Neural cell (in vitro differentiated cells): ENCODE measurements at regions not wholly inside any gene's neighbourhood (a gene's known extent, or its start where the extent isn't known, plus 50 kb on each side); places are given as distances from the start of the nearest gene placed in this dataset.

Source experiments
- EP300 ChIP-seq: fragments of 450-650 bp; conservative IDR thresholded peaks from 2 replicates; pipeline ENCODE4 v1.6.1; 2014; ENCODE audit warnings: antibody characterized with exemption, mild to moderate bottlenecking, moderate library complexity; ENCODE audit not compliant: poor library complexity, severe bottlenecking
- EZH2 ChIP-seq: fragments of 200-600, 300-800 bp; shearing (Covaris generic), sonication (generic); IDR thresholded peaks from 2 replicates; pipeline ENCODE4 v1.6.1; 2014; ENCODE audit warnings: antibody characterized with exemption, low read length, borderline replicate concordance, mild to moderate bottlenecking; ENCODE audit not compliant: insufficient read depth, poor library complexity, severe bottlenecking
- MXI1 ChIP-seq: fragments of 450-650 bp; conservative IDR thresholded peaks from 2 replicates; pipeline ENCODE4 v1.6.1; 2014; ENCODE audit warnings: antibody characterized with exemption, mild to moderate bottlenecking; ENCODE audit not compliant: poor library complexity, severe bottlenecking
- POLR2AphosphoS5 ChIP-seq: IDR thresholded peaks from 2 replicates; pipeline ENCODE4 v1.6.1; 2012
- RAD21 ChIP-seq: fragments of 450-650 bp; conservative IDR thresholded peaks from 2 replicates; pipeline ENCODE4 v1.6.1; 2014; ENCODE audit warnings: antibody characterized with exemption, mild to moderate bottlenecking, moderate library complexity
- SMC3 ChIP-seq: fragments of 450-650 bp; conservative IDR thresholded peaks from 2 replicates; pipeline ENCODE4 v1.6.1; 2014; ENCODE audit warnings: antibody characterized with exemption, mild to moderate bottlenecking, moderate library complexity; ENCODE audit not compliant: poor library complexity
- TAF1 ChIP-seq: IDR thresholded peaks from 2 replicates; pipeline ENCODE4 v1.6.1; 2012; ENCODE audit warnings: low read depth
- TF ChIP-seq, protein P1 (sequence below): fragments of 450-650 bp; IDR thresholded peaks from 2 replicates; pipeline ENCODE4 v1.5.1; 2014; ENCODE audit warnings: antibody characterized with exemption, mild to moderate bottlenecking, moderate library complexity; ENCODE audit not compliant: poor library complexity, severe bottlenecking
- TF ChIP-seq, protein P2 (sequence below): IDR thresholded peaks from 2 replicates; pipeline ENCODE4 v1.6.1; 2012; ENCODE audit warnings: borderline replicate concordance

DNA sequence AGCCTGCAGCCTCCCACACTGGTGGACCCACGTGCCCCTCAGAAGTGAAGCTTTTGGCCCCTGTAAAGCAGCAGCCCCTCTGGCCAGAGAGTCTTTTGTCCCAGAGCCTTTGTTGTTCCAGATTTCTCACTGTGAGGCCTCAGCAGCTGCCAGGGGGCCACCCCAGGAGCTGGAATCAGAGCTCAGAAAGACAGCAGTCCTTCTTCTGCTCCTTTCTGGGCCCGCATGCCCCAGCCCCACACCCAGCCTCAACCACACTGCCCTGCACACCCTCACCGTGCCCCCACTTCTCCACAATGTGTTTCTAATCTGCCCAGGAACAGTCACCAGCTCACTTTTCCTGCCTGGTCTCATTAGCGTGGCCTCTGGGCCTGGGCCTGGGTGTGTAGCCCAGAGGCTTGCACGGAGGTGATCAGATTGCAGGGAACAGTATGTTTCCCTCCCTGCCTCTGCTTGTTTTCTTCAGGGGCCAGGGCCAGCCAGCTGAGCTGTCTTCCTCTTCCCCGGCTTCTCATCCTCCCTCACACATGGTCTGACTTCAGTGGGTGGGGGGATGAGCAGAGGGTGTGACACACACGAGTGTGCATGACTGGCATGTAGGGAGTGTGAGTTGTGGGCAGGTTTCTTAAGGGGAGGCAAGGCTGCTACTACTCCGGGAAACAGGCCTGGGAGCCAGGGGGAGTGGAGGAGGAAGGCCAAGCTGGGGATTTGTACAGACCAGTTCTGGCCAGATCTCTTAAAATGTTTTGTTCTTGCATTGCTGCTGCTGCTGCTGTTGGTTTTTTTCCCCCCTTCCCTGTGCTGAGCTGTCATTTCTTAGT lies 82.5 kb upstream of the ZNF648 start:
- TF ChIP-seq, protein P1, sequence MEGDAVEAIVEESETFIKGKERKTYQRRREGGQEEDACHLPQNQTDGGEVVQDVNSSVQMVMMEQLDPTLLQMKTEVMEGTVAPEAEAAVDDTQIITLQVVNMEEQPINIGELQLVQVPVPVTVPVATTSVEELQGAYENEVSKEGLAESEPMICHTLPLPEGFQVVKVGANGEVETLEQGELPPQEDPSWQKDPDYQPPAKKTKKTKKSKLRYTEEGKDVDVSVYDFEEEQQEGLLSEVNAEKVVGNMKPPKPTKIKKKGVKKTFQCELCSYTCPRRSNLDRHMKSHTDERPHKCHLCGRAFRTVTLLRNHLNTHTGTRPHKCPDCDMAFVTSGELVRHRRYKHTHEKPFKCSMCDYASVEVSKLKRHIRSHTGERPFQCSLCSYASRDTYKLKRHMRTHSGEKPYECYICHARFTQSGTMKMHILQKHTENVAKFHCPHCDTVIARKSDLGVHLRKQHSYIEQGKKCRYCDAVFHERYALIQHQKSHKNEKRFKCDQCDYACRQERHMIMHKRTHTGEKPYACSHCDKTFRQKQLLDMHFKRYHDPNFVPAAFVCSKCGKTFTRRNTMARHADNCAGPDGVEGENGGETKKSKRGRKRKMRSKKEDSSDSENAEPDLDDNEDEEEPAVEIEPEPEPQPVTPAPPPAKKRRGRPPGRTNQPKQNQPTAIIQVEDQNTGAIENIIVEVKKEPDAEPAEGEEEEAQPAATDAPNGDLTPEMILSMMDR, result no peak
- TF ChIP-seq TAF1, result no peak
- TF ChIP-seq, protein P2, sequence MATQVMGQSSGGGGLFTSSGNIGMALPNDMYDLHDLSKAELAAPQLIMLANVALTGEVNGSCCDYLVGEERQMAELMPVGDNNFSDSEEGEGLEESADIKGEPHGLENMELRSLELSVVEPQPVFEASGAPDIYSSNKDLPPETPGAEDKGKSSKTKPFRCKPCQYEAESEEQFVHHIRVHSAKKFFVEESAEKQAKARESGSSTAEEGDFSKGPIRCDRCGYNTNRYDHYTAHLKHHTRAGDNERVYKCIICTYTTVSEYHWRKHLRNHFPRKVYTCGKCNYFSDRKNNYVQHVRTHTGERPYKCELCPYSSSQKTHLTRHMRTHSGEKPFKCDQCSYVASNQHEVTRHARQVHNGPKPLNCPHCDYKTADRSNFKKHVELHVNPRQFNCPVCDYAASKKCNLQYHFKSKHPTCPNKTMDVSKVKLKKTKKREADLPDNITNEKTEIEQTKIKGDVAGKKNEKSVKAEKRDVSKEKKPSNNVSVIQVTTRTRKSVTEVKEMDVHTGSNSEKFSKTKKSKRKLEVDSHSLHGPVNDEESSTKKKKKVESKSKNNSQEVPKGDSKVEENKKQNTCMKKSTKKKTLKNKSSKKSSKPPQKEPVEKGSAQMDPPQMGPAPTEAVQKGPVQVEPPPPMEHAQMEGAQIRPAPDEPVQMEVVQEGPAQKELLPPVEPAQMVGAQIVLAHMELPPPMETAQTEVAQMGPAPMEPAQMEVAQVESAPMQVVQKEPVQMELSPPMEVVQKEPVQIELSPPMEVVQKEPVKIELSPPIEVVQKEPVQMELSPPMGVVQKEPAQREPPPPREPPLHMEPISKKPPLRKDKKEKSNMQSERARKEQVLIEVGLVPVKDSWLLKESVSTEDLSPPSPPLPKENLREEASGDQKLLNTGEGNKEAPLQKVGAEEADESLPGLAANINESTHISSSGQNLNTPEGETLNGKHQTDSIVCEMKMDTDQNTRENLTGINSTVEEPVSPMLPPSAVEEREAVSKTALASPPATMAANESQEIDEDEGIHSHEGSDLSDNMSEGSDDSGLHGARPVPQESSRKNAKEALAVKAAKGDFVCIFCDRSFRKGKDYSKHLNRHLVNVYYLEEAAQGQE, result no peak
- TF ChIP-seq POLR2AphosphoS5, result no peak
- no peak for TF ChIP-seq EZH2
- TF ChIP-seq SMC3, result no peak
- no peak for TF ChIP-seq EP300
- TF ChIP-seq MXI1, result no peak
- no peak for TF ChIP-seq RAD21
